Panc1 (cell line): ENCODE measurements at regions not wholly inside any gene's neighbourhood (a gene's known extent, or its start where the extent isn't known, plus 50 kb on each side); places are given as distances from the start of the nearest gene placed in this dataset.

ENCODE experiments used
- ATAC-seq: fragments of 200-7000 bp; cut with Tn5 transposase; 2 replicates; pipeline ENCODE4 v1.9.1; 2020; ENCODE audit warnings: mild to moderate bottlenecking, moderate library complexity
- BruUV-seq: library from RNA; stranded (reverse); fragments of 400-500 nt; replicated peaks from 2 replicates; lab custom pipeline; 2021; lab: Mats Ljungman, UMichigan
- CTCF ChIA-PET: fragments of 300-600 bp; sonication (Branson Sonifier 250); formaldehyde crosslinking; loops from one replicate; lab custom pipeline; 2022; ENCODE audit warnings: antibody characterized with exemption; lab: Charles Lee
- POLR2A ChIA-PET: fragments of 300-600 bp; sonication (Branson Sonifier 250); formaldehyde crosslinking; loops from one replicate; lab custom pipeline; 2022; ENCODE audit warnings: antibody characterized with exemption; lab: Charles Lee
- DNase-seq: peaks from one replicate; pipeline ENCODE4 v3.0.0-alpha.2; 2010; ENCODE audit warnings: low read depth, low spot score
- H3K27ac ChIP-seq: 2 replicates; pipeline ENCODE4 v1.5.1; 2011; ENCODE audit warnings: mild to moderate bottlenecking, low read length, inconsistent platforms
- H3K27me3 ChIP-seq: fragments of 200-500 bp; sonication (Bioruptor generic); 2 replicates; pipeline ENCODE4 v1.6.0; 2014; ENCODE audit warnings: low read length, inconsistent platforms; ENCODE audit not compliant: control insufficient read depth, insufficient read depth
- H3K36me3 ChIP-seq: fragments of 200-500 bp; sonication (Bioruptor generic); 2 replicates; pipeline ENCODE4 v1.5.1; 2014; ENCODE audit warnings: inconsistent platforms, mild to moderate bottlenecking, low read length, moderate library complexity; ENCODE audit not compliant: control insufficient read depth, insufficient read depth
- H3K4me1 ChIP-seq: 2 replicates; pipeline ENCODE4 v1.5.1; 2011; ENCODE audit warnings: inconsistent platforms, mild to moderate bottlenecking, low read length, moderate library complexity; ENCODE audit not compliant: control insufficient read depth, insufficient read depth
- H3K4me3 ChIP-seq, 2 experiments: 2 replicates each; pipeline ENCODE4 v1.5.1; 2011 to 2012; ENCODE audit warnings: low read depth in 2 of 2, low read length in 2 of 2, mild to moderate bottlenecking in 2 of 2, inconsistent platforms in 1 of 2, moderate library complexity in 1 of 2
- H3K9me3 ChIP-seq: fragments of 200-500 bp; sonication (Bioruptor generic); 2 replicates; pipeline ENCODE4 v1.5.1; 2014; ENCODE audit warnings: low read depth, mild to moderate bottlenecking, inconsistent platforms, low read length, moderate library complexity; ENCODE audit not compliant: control insufficient read depth, insufficient read depth
- CTCF ChIP-seq: fragments of 450-650 bp; IDR thresholded peaks from 2 replicates; pipeline ENCODE4 v1.5.1; 2017; ENCODE audit warnings: mild to moderate bottlenecking
- POLR2AphosphoS5 ChIP-seq: IDR thresholded peaks from 2 replicates; pipeline ENCODE4 v1.6.1; 2012; ENCODE audit warnings: mild to moderate bottlenecking, low read depth, low read length, moderate library complexity
- REST ChIP-seq, 2 experiments: IDR thresholded peaks; 2 replicates each; pipeline ENCODE4 v1.6.1; 2011 to 2012; ENCODE audit warnings: low read depth in 2 of 2, control low read depth in 1 of 2, low read length in 1 of 2, mild to moderate bottlenecking in 1 of 2, moderate library complexity in 1 of 2; ENCODE audit not compliant: insufficient read depth in 1 of 2
- SIN3A ChIP-seq: IDR thresholded peaks from 2 replicates; pipeline ENCODE4 v1.6.1; 2012; ENCODE audit warnings: low read depth, mild to moderate bottlenecking, low read length, moderate library complexity, borderline replicate concordance; ENCODE audit not compliant: insufficient read depth
- TCF7L2 ChIP-seq: IDR thresholded peaks from 2 replicates; pipeline ENCODE4 v1.6.1; 2011; ENCODE audit warnings: mild to moderate bottlenecking, low read depth, low read length, inconsistent platforms
- in situ Hi-C: cut with HindIII; loops from 2 replicates; pipeline ENCODE4 v1.10.0; 2016; ENCODE audit warnings: low sequenced_read_pairs, low pct_unique_long_range_greater_than_20kb
- intact Hi-C: fragments of 100-400 bp; cut with micrococcal nuclease; formaldehyde crosslinking; loops from one replicate; pipeline ENCODE4 v1.10.0; 2022; ENCODE audit not compliant: unreplicated experiment

GRCh38 chr20:17850684-17851026 is 117.9 kb downstream of the SNX5 start:
- ATAC-seq, result no peak
- Histone ChIP-seq H3K27ac (no peak overlapping the region), H3K27me3 (no peaks in the 10 kb centered on the region), H3K36me3 (no peaks in the 10 kb centered on the region), H3K9me3 (no peaks in the 10 kb centered on the region), H3K4me3 (no peak overlapping the region), H3K4me1 (no peaks in the 10 kb centered on the region)
- in situ Hi-C loops, result no loop called here
- CTCF ChIA-PET, result no interaction called here
- no TSS peak for BruUV-seq
- no peak for TF ChIP-seq CTCF
- TF ChIP-seq SIN3A, result no peak
- TF ChIP-seq POLR2AphosphoS5, result no peak
- TF ChIP-seq REST (IDR thresholded peaks at IDR 0.05; ENCODE audit: insufficient read depth in 1 of 2, low read depth in 2 of 2, low read length in 1 of 2), result no peak
- TF ChIP-seq TCF7L2, result no peak
- POLR2A ChIA-PET, result no interaction called here
- intact Hi-C loops, result no loop called here
- DNase-seq, result no peak

DNA sequence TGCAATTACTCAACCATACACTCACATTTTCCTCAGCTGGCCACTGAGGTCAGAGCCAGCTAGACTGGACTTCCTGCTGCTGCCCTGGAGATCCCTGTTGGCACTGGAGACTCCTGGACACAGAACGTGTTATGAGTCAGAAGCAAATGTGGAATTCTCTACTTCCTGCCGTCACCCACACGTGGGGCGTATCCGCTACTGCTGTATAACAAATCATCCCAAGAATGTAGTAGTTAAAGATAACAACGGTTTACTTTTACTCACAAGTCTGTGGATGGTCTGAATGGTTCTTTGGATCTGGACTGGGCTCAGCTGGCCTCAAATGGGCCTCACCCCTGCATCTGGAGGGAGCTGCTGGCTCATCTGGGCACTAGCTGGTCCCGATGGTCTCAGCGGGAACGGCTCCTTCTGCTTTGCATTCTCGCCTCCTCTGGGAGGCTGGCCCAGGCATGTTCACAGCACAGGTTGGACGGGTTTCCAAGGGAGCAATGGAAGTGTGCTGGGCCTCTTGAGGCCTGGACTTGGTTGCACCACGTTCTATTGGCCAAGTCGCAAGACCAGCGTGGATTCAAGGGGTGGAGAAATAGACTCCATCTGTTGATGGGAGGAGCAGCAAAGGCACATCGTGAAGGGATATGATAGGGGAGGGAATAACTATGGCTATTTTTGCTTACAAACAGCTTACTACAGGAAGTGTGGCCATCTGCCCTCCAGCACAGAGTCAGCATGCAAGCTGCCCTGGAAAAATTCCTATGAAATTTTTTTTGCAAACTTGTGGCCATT is 118.5 kb downstream of the SNX5 start:
- Histone ChIP-seq H3K27me3 (no peaks in the 10 kb centered on the region), H3K36me3 (no peaks in the 10 kb centered on the region), H3K27ac (no peak overlapping the region), H3K9me3 (no peaks in the 10 kb centered on the region), H3K4me3 (no peak overlapping the region), H3K4me1 (no peaks in the 10 kb centered on the region)
- BruUV-seq, result no TSS peak
- CTCF ChIA-PET, result no interaction called here
- DNase-seq, result no peak
- POLR2A ChIA-PET, result no interaction called here
- intact Hi-C loops, result no loop called here
- ATAC-seq, result peak; percentile 55; the same call in 1 of the 2 replicates
- TF ChIP-seq POLR2AphosphoS5, result no peak
- no peak for TF ChIP-seq TCF7L2
- no peak for TF ChIP-seq SIN3A
- TF ChIP-seq REST (IDR thresholded peaks at IDR 0.05; ENCODE audit: insufficient read depth in 1 of 2, low read depth in 2 of 2, low read length in 1 of 2), result no peak
- TF ChIP-seq CTCF, result no peak
- in situ Hi-C loops, result no loop called here
